Endothelial cell of umbilical vein (primary cell): ENCODE measurements at regions not wholly inside any gene's neighbourhood (a gene's known extent, or its start where the extent isn't known, plus 50 kb on each side); places are given as distances from the start of the nearest gene placed in this dataset.

Experiments
- BruUV-seq: library from RNA; stranded (reverse); fragments of 400-500 nt; replicated peaks from 2 replicates; lab custom pipeline; 2021; lab: Mats Ljungman, UMichigan
- CTCF ChIA-PET: fragments of 300-600, 350-600 bp; sonication (Branson Sonifier 250); formaldehyde crosslinking; loops from one replicate; lab custom pipeline; 2021; ENCODE audit warnings: antibody characterized with exemption, inconsistent platforms; lab: Charles Lee
- POLR2A ChIA-PET: fragments of 300-600, 350-600 bp; sonication (Branson Sonifier 250); formaldehyde crosslinking; loops from one replicate; lab custom pipeline; 2021; ENCODE audit warnings: antibody characterized with exemption, inconsistent platforms; lab: Charles Lee
- DNase-seq: peaks from one replicate; pipeline ENCODE4 v3.0.0-alpha.2; 2011; ENCODE audit warnings: low read depth, low spot score
- FAIRE-seq: peaks from 2 replicates; lab custom pipeline; 2011; peaks lifted over from hg19 to GRCh38; lab: Jason Lieb, UNC
- H2AFZ ChIP-seq: 2 replicates; pipeline ENCODE4 v1.6.0; 2012; ENCODE audit warnings: low read depth, low read length, control low read depth, inconsistent platforms
- H3K27ac ChIP-seq: 2 replicates; pipeline ENCODE4 v1.5.1; 2011; ENCODE audit warnings: low read depth, mild to moderate bottlenecking, control low read depth, low read length, moderate library complexity; ENCODE audit not compliant: insufficient read depth
- H3K27me3 ChIP-seq, 2 experiments: 2 replicates each; pipeline versions ENCODE4 v1.6.0 to v1.6.1; 2011; ENCODE audit warnings: low read length in 2 of 2, mixed read lengths in 1 of 2; ENCODE audit not compliant: control insufficient read depth in 2 of 2, insufficient read depth in 2 of 2
- H3K36me3 ChIP-seq, 2 experiments: 2 replicates in 1 of 2; 3 replicates in 1 of 2; pipeline ENCODE4 v1.5.1; 2011; ENCODE audit warnings: low read length in 2 of 2, mild to moderate bottlenecking in 1 of 2, moderate library complexity in 1 of 2; ENCODE audit not compliant: control insufficient read depth in 2 of 2, insufficient read depth in 2 of 2; ENCODE audit errors: extremely low read depth in 1 of 2
- H3K4me1 ChIP-seq: 3 replicates; pipeline ENCODE4 v1.5.1; 2011; ENCODE audit warnings: mild to moderate bottlenecking, low read length; ENCODE audit not compliant: control insufficient read depth, insufficient read depth; ENCODE audit errors: extremely low read depth
- H3K4me2 ChIP-seq: 2 replicates; pipeline ENCODE4 v1.6.1; 2011; ENCODE audit warnings: low read length, control low read depth, mixed read lengths; ENCODE audit not compliant: insufficient read depth
- H3K4me3 ChIP-seq, 3 experiments: fragments of 200-600 bp in 1 of 3; sonication (generic), shearing (Covaris generic) in 1 of 3; replicated peaks in 1 of 3; 2 replicates each; pipeline ENCODE4 v1.5.1; 2011 to 2016; ENCODE audit warnings: control low read depth in 3 of 3, low read length in 3 of 3, mild to moderate bottlenecking in 2 of 3, inconsistent platforms in 1 of 3, low read depth in 1 of 3, moderate library complexity in 1 of 3; ENCODE audit not compliant: insufficient read depth in 1 of 3
- H3K79me2 ChIP-seq: 2 replicates; pipeline ENCODE4 v1.6.0; 2012; ENCODE audit warnings: low read length, inconsistent platforms; ENCODE audit not compliant: control insufficient read depth, insufficient read depth
- H3K9ac ChIP-seq: replicated peaks from 2 replicates; pipeline ENCODE3; 2011; ENCODE audit warnings: low read length, control low read depth; ENCODE audit not compliant: insufficient read depth; ENCODE audit errors: extremely low read depth
- H3K9me1 ChIP-seq: replicated peaks from 3 replicates; pipeline ENCODE4 v1.6.0; 2011; ENCODE audit warnings: mild to moderate bottlenecking, low read length; ENCODE audit not compliant: control insufficient read depth, insufficient read depth; ENCODE audit errors: extremely low read depth
- H3K9me3 ChIP-seq: replicated peaks from 2 replicates; pipeline ENCODE4 v1.5.1; 2012; ENCODE audit warnings: low read length, inconsistent platforms; ENCODE audit not compliant: control insufficient read depth, insufficient read depth
- H4K20me1 ChIP-seq: replicated peaks from 2 replicates; pipeline ENCODE3; 2011; ENCODE audit warnings: mild to moderate bottlenecking, low read length; ENCODE audit not compliant: control insufficient read depth, insufficient read depth; ENCODE audit errors: extremely low read depth
- EZH2 ChIP-seq: IDR thresholded peaks from 2 replicates; pipeline ENCODE4 v1.6.1; 2012; ENCODE audit warnings: borderline replicate concordance, low read depth, mild to moderate bottlenecking, moderate library complexity, low read length, inconsistent platforms; ENCODE audit not compliant: severe bottlenecking
- FOS ChIP-seq: IDR thresholded peaks from 2 replicates; pipeline ENCODE4 v1.6.1; 2011; ENCODE audit warnings: mild to moderate bottlenecking, low read length, moderate library complexity, borderline replicate concordance; ENCODE audit not compliant: insufficient read depth
- GATA2 ChIP-seq: IDR thresholded peaks from 2 replicates; pipeline ENCODE4 v1.7.0; 2011; ENCODE audit warnings: low read depth, mild to moderate bottlenecking, moderate library complexity, mixed read lengths, low read length; ENCODE audit not compliant: insufficient read length, insufficient read depth
- JUN ChIP-seq: IDR thresholded peaks from 2 replicates; pipeline ENCODE4 v1.6.1; 2011; ENCODE audit warnings: borderline replicate concordance, low read depth; ENCODE audit not compliant: insufficient read length, insufficient read depth
- MYC ChIP-seq: IDR thresholded peaks from one replicate; pipeline ENCODE4 v1.6.1; 2011; ENCODE audit warnings: mild to moderate bottlenecking, low read depth, low read length
- POLR2AphosphoS5 ChIP-seq: IDR thresholded peaks from 2 replicates; pipeline ENCODE4 v1.6.1; 2012; ENCODE audit warnings: low read depth, mild to moderate bottlenecking, control low read depth, low read length, moderate library complexity; ENCODE audit not compliant: insufficient read depth
- dilution Hi-C: fragments of 300-500 bp; cut with MboI; formaldehyde crosslinking; loops from one replicate; pipeline ENCODE4 v1.15.0; 2019; ENCODE audit warnings: low sequenced_read_pairs; ENCODE audit not compliant: extremely low pct_ligation_motif_present
- intact Hi-C: fragments of 100-400 bp; cut with micrococcal nuclease; formaldehyde crosslinking; loops from one replicate; pipeline ENCODE4 v1.10.0; 2022
- TF ChIP-seq, protein P1 (sequence below): IDR thresholded peaks from 2 replicates; pipeline ENCODE4 v1.6.1; 2011; ENCODE audit not compliant: insufficient read depth, insufficient read length

DNA sequence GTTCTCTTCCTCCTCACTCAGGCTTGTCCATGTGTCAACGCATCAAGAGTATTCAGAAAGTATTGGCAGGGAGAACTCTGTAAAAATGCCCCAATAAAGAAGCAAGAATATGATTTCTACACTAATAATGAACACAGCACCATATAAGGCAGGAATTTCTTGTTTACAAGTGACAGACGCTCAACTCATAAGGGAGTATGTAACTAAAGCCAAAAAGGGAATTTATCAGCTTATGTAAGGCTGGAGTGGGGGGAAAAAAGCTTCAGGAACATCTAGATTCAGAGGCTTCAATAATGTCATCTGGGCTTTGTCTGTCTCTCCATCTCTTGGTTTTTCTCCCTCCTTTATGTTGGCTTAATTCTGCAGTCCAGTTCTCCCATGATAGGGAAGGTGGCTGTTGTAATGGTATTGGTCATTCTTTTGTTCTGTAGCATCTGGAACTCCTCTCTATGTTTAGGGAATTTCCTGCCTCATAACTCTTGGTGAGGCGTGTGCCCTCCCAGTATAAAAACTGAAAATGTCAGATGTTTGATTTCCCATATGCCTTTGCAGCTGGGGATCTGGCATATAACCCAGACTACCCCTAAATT is 125.1 kb upstream of the COL21A1 start:
- H3K79me2 ChIP-seq, result no peaks in the 10 kb centered on the region
- no TSS peak for BruUV-seq
- H3K9me3 ChIP-seq, result no peaks in the 10 kb centered on the region
- no peak for TF ChIP-seq GATA2
- no peak for TF ChIP-seq MYC
- TF ChIP-seq POLR2AphosphoS5, result no peak
- dilution Hi-C loops, result no loop called here
- ChIA-PET POLR2A (no interaction called here), CTCF (interaction anchor here (1.5 kb wide), 1 partner anchor 198 kb away, joined by 4 read pairs; no protein-coding TSS in a partner anchor)
- no peak overlapping the region for H3K4me2 ChIP-seq
- H3K9me1 ChIP-seq, result no peaks in the 10 kb centered on the region
- no peak overlapping the region for H3K27ac ChIP-seq
- H3K9ac ChIP-seq, result no peak overlapping the region
- H2AFZ ChIP-seq, result no peak overlapping the region
- no peaks in the 10 kb centered on the region for H3K36me3 ChIP-seq
- H3K27me3 ChIP-seq, result no peaks in the 10 kb centered on the region
- no peak overlapping the region for H3K4me3 ChIP-seq
- H3K4me1 ChIP-seq, result peaks cover 52% of the 10 kb centered on the region
- FAIRE-seq (no peak), DNase-seq (peak; percentile 21)
- no peaks in the 10 kb centered on the region for H4K20me1 ChIP-seq
- intact Hi-C loops, result loop anchor here (5.0 kb wide), 1 partner anchor 80 kb away; no protein-coding TSS in a partner anchor

DNA sequence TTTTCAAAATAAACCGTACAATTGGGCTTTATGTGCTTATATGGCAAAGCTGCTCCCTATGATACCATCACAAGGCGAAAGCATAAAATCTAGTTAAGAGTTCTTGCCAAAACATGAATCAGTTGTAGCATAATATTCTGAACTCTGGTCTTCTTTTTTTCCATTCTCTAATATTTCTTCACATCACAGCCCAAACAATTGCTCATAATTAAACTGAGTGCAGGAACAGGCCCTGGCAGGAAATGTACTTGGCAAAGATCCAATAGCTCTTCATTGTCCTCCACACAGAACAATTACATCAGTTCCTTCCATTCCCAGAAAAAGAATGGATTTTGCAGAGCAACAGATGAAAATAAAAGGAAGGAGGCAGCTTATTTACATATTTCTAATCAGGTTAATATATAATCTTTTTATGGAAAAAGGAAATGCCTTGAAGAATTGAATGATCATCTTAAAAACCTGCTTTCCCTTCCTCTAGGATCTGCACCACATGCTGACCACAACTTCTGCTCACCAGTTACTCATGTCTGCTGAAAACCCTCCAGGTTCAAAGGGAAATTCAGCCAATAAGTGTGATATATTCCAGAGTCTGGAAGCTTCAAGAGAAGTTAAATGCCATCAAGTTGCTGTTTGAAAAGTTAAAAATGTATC is 123.3 kb upstream of the COL21A1 start:
- H3K9me3 ChIP-seq, result no peaks in the 10 kb centered on the region
- H3K27me3 ChIP-seq, result no peaks in the 10 kb centered on the region
- FAIRE-seq, result peak; percentile 95
- dilution Hi-C loops (no loop called here), intact Hi-C loops (loop anchor here (1.0 to 5.0 kb wide), 6 partner anchors 8 to 179 kb away; no protein-coding TSS in a partner anchor)
- H3K79me2 ChIP-seq, result no peaks in the 10 kb centered on the region
- BruUV-seq, result no TSS peak
- no peaks in the 10 kb centered on the region for H3K36me3 ChIP-seq
- H2AFZ ChIP-seq, result peak overlapping the region; percentile 73
- ChIA-PET CTCF (interaction anchor here (0.6 to 5.8 kb wide), 31 partner anchors 9 to 228 kb away, joined by 3 to 68 read pairs (median 4); no protein-coding TSS in a partner anchor), POLR2A (interaction anchor here (1.1 kb wide), 2 partner anchors 9 to 481 kb away, joined by 3 to 5 read pairs; no protein-coding TSS in a partner anchor)
- H3K4me3 ChIP-seq, result peak overlapping the region in 1 of 3 experiments; percentile 52
- no peaks in the 10 kb centered on the region for H3K9me1 ChIP-seq
- H3K27ac ChIP-seq, result peak overlapping the region; percentile 99
- peak; percentile 99 for DNase-seq
- no peaks in the 10 kb centered on the region for H4K20me1 ChIP-seq
- TF ChIP-seq GATA2 (peak; percentile 71), EZH2 (no peak), FOS (peak; percentile 40), JUN (peak; percentile 70), MYC (no peak), POLR2AphosphoS5 (peak; percentile 52)
- TF ChIP-seq, protein P1, sequence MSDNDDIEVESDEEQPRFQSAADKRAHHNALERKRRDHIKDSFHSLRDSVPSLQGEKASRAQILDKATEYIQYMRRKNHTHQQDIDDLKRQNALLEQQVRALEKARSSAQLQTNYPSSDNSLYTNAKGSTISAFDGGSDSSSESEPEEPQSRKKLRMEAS, result no peak
- peak overlapping the region; percentile 87 for H3K9ac ChIP-seq
- H3K4me2 ChIP-seq, result peak overlapping the region; percentile 94
- peaks cover 57% of the 10 kb centered on the region for H3K4me1 ChIP-seq
